ENCODE measurements at regions not wholly inside any gene's neighbourhood (a gene's known extent, or its start where the extent isn't known, plus 50 kb on each side); places are given as distances from the start of the nearest gene placed in this dataset.

- CTCF ChIA-PET = no interaction called here
- Mint-ChIP-seq H3K4me3 (no peak overlapping the region), H3K9me3 (peaks cover 7% of the 10 kb centered on the region), H3K4me1 (no peaks in the 10 kb centered on the region), H3K27ac (no peak overlapping the region), H3K27me3 (no peaks in the 10 kb centered on the region), H3K36me3 (no peaks in the 10 kb centered on the region)
- no peak for DNase-seq
Observed at GRCh38 chr5:4547547-4547946, 592.6 kb upstream of the ADAMTS16 start.

- Mint-ChIP-seq H3K27me3 (no peaks in the 10 kb centered on the region), H3K9me3 (peaks cover 5% of the 10 kb centered on the region), H3K27ac (no peak overlapping the region), H3K36me3 (no peaks in the 10 kb centered on the region), H3K4me3 (no peak overlapping the region), H3K4me1 (no peaks in the 10 kb centered on the region)
- CTCF ChIA-PET = no interaction called here
- DNase-seq = no peak
Observed at GRCh38 chr5:4548341-4548740, 591.8 kb upstream of the ADAMTS16 start.

DNA sequence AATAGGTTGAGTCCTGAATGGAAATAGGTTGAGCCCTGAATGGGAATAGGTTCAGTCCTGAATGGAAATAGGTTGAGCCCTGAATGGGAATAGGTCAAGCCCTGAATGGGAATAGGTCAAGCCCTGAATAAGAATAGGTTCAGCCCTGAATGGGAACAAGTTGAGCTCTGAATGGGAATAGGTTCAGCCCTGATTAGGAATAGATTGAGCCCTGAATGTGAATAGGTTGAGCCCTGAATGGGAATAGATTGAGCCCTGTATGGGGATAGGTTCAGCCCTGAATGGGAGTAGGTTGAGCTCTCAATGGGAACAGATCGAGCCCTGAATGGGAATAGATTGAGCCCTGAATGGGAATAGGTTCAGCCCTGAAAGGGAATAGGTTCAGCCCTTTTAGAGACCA, 590.8 kb upstream of the ADAMTS16 start:
- no peak for DNase-seq

GRCh38 chr5:4551034-4551433, 589.1 kb upstream of the ADAMTS16 start:
- Mint-ChIP-seq H3K27ac (no peak overlapping the region), H3K4me1 (no peaks in the 10 kb centered on the region), H3K36me3 (no peaks in the 10 kb centered on the region), H3K4me3 (no peak overlapping the region), H3K27me3 (no peaks in the 10 kb centered on the region), H3K9me3 (peaks cover 4% of the 10 kb centered on the region)
- no peak for DNase-seq
- CTCF ChIA-PET = no interaction called here

More for the DNA sequence above, 590.8 kb upstream of the ADAMTS16 start:
- Mint-ChIP-seq H3K27ac (no peak overlapping the region), H3K4me3 (no peak overlapping the region), H3K36me3 (no peaks in the 10 kb centered on the region), H3K4me1 (no peaks in the 10 kb centered on the region), H3K9me3 (peaks cover 3% of the 10 kb centered on the region), H3K27me3 (no peaks in the 10 kb centered on the region)
- CTCF ChIA-PET = no interaction called here

DNA sequence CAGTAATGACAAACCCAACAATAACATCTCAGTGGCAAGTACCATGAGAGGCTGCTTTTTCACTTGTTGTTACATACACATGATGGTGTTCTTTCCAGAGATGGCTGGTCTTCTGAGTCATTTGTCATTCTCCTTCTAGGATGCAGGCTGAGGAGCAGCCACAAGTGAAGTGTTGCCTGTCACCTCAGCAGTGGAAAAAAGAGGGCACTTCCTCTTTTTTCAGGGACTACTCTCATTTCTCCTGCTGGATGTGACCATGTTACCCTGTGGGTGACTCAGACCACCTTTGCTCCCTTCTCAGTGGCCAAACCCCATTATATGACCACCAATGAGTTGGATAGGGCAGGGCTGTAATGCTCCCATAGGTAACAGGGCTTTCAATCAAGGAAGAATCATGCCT, 587.0 kb upstream of the ADAMTS16 start:
- Mint-ChIP-seq H3K27ac (no peak overlapping the region), H3K4me3 (no peak overlapping the region), H3K27me3 (no peaks in the 10 kb centered on the region), H3K36me3 (no peaks in the 10 kb centered on the region), H3K4me1 (no peaks in the 10 kb centered on the region), H3K9me3 (peaks cover 4% of the 10 kb centered on the region)
- CTCF ChIA-PET = no interaction called here
- no peak for DNase-seq

- no peaks in the 10 kb centered on the region for H3K36me3 Mint-ChIP-seq
- no peak for DNase-seq
- no peak overlapping the region for H3K27ac Mint-ChIP-seq
- CTCF ChIA-PET = no interaction called here
- H3K4me3 Mint-ChIP-seq = no peak overlapping the region
- H3K9me3 Mint-ChIP-seq = peaks cover 4% of the 10 kb centered on the region
- H3K27me3 Mint-ChIP-seq = no peaks in the 10 kb centered on the region
- H3K4me1 Mint-ChIP-seq = no peaks in the 10 kb centered on the region
Observed at GRCh38 chr5:4553978-4554377, 586.2 kb upstream of the ADAMTS16 start.

- CTCF ChIA-PET = no interaction called here
- H3K36me3 Mint-ChIP-seq = no peaks in the 10 kb centered on the region
- no peak overlapping the region for H3K27ac Mint-ChIP-seq
- H3K9me3 Mint-ChIP-seq = peaks cover 4% of the 10 kb centered on the region
- H3K4me1 Mint-ChIP-seq = no peaks in the 10 kb centered on the region
- no peaks in the 10 kb centered on the region for H3K27me3 Mint-ChIP-seq
- no peak for DNase-seq
- H3K4me3 Mint-ChIP-seq = no peak overlapping the region
Observed at GRCh38 chr5:4555725-4556285, 584.3 kb upstream of the ADAMTS16 start.

DNA sequence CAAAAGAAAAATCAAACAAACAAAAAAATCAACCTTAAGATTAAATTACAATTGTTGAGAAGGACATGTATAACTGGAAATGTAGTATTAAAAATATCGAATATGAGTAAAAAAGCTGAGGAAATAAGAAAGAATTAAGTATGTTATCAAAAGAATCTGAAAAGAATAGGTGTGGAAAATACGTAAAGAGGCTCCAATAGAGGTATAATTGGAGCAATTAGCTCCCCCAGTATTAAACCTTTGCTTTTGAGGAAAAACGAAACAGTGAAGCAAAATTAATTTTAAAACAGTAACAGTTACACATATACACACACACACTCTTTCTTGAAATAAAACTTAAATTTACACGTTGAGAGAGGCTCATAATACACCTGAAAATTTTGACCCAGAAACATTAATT, 578.7 kb upstream of the ADAMTS16 start:
- DNase-seq = no peak
- CTCF ChIA-PET = no interaction called here
- H3K36me3 Mint-ChIP-seq = no peaks in the 10 kb centered on the region
- no peaks in the 10 kb centered on the region for H3K4me1 Mint-ChIP-seq
- no peak overlapping the region for H3K27ac Mint-ChIP-seq
- H3K9me3 Mint-ChIP-seq = peaks cover 2% of the 10 kb centered on the region
- no peaks in the 10 kb centered on the region for H3K27me3 Mint-ChIP-seq
- H3K4me3 Mint-ChIP-seq = no peak overlapping the region

- H3K27ac Mint-ChIP-seq = no peak overlapping the region
- no peaks in the 10 kb centered on the region for H3K4me1 Mint-ChIP-seq
- CTCF ChIA-PET = no interaction called here
- peaks cover 2% of the 10 kb centered on the region for H3K9me3 Mint-ChIP-seq
- H3K36me3 Mint-ChIP-seq = no peaks in the 10 kb centered on the region
- H3K4me3 Mint-ChIP-seq = no peak overlapping the region
- DNase-seq = no peak
- H3K27me3 Mint-ChIP-seq = no peaks in the 10 kb centered on the region
Observed at GRCh38 chr5:4563400-4563799, 576.7 kb upstream of the ADAMTS16 start.

DNA sequence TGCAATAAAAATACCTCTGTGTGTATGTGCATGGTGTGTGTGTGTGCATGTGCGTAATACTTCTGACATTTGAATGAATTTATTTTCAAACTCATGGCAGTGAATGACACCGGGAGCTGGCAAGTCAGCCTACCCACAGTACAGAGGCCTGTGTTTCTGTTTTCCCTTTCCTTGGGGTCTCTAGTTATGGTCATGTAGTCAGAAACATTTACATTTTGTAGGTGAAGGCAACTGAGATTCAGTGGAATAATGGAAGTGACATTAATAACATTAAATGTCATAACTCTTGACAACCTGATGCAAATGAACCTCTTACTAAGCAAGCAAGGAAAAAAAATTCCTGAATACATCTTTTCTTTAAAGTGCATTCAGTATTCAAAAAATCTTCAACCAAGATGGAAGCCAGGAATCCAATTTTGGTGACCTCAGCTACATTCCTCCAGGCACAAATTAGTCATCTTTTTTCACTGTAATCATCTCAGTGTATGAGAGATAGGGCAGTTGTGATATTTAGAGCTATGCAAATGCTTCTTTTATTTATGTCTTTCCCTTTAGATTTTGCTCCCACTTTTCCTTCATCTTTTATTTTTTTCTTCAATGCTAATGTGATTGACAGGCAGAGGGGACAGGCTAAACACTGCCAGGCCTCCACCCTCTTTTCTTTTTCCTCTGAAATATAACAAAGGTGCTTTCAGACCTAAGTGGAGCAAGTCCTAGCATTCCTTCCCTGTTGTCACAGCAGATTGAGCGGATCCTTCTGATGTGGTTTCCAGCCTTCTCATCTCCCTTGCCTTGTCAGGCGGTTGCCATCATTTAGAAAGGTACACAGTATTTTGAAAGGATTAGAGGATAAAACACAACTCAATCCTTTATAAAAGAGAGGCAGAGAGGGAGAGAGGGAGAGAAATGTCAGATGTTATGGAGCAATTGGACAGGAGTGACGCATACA, 569.8 kb upstream of the ADAMTS16 start:
- DNase-seq = no peak
- no peaks in the 10 kb centered on the region for H3K27me3 Mint-ChIP-seq
- peaks cover 5% of the 10 kb centered on the region for H3K9me3 Mint-ChIP-seq
- no peaks in the 10 kb centered on the region for H3K4me1 Mint-ChIP-seq
- H3K27ac Mint-ChIP-seq = no peak overlapping the region
- H3K36me3 Mint-ChIP-seq = no peaks in the 10 kb centered on the region
- no peak overlapping the region for H3K4me3 Mint-ChIP-seq
- CTCF ChIA-PET = no interaction called here

GRCh38 chr5:4571248-4571948, 568.7 kb upstream of the ADAMTS16 start:
- Mint-ChIP-seq H3K4me1 (no peaks in the 10 kb centered on the region), H3K27ac (no peak overlapping the region), H3K27me3 (no peaks in the 10 kb centered on the region), H3K4me3 (no peak overlapping the region), H3K36me3 (no peaks in the 10 kb centered on the region), H3K9me3 (peaks cover 5% of the 10 kb centered on the region)
- DNase-seq = no peak
- CTCF ChIA-PET = no interaction called here

DNA sequence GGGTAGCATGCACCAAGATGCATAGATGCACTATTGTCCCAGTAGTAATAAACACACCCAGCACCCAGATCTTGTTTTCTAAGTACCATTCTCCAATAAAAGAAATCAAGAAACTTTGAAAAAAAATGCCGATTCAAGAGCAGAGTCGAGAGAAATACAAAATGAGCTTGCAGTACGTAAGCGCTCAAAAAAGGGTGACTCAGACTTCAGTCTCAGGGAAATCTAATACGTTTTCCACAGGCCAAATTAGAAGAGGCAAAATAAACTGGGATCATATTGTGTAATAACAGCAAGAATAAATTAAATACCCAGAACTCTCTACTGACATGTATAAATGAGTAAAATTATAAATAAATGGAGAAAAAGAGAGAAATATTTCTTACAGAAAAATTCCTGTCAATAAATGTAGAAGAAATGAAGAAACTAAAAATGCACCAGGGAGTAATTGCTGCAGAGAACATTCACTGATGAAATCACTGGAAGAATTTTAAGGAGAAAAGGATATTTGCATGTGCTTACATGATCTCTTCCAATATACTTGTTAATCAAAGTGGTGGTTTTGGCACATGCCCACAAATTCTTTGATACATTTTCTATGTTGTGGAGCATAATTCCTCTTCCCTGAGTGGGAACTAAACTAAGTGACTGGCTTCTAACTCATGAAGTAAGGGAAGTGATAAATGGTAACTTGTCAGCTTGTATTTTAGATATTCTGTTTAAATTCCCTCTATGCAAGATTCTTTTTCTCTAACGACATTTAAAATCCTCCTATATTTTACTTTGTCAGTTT, 567.6 kb upstream of the ADAMTS16 start:
- Mint-ChIP-seq H3K9me3 (peaks cover 7% of the 10 kb centered on the region), H3K27me3 (no peaks in the 10 kb centered on the region), H3K4me3 (no peak overlapping the region), H3K27ac (no peak overlapping the region), H3K4me1 (no peaks in the 10 kb centered on the region), H3K36me3 (no peaks in the 10 kb centered on the region)
- no peak for DNase-seq
- CTCF ChIA-PET = no interaction called here

DNA sequence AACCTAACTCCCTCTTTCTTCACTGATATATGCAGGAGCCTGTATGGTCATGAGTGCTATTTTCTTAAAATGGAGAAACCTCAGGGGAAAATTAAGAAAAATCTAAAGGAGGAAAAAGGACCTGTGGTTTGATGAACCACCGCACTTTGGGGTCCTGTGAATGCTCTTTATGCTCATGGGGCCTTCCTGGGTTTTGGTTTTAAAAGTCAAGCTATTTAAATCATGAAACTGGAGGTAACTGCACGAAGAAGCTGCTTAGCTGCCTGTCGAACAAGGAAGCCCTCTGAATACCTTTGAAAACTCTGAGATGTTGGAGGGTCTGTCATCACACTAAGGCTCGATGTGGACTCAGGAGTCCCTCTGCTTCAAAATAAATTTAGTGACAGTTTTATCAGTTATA, 564.5 kb upstream of the ADAMTS16 start:
- no peak for DNase-seq
- no peaks in the 10 kb centered on the region for H3K36me3 Mint-ChIP-seq
- H3K27ac Mint-ChIP-seq = no peak overlapping the region
- H3K4me1 Mint-ChIP-seq = no peaks in the 10 kb centered on the region
- no peak overlapping the region for H3K4me3 Mint-ChIP-seq
- H3K9me3 Mint-ChIP-seq = peaks cover 19% of the 10 kb centered on the region
- no peaks in the 10 kb centered on the region for H3K27me3 Mint-ChIP-seq
- CTCF ChIA-PET = no interaction called here

DNA sequence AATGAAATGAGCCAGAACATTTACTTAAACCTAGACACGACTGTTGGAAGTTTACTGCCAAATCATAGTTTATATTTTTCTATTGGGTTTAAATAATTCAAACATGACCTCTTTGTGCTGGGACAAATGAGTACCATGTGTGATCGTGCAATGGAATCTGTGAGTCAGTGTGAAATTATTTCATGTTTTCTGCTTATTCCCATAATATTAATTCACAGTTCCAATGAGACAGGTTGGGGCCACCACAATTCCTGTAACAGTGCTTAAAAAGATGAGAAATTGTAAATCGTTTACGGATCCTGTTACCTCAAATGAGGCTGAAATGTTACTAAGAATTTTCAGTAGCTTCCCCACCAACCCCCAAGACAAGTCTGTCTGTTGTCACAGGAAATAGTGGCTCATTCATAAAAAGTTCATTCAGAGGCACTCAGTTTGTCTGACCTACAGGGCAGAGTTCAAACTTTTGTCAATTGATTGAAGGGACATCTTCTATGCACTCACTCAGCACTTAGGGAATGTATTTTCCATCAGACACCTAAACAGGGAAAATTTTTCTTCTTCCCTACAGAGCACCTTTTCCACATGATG, 563.9 kb upstream of the ADAMTS16 start:
- Mint-ChIP-seq H3K27ac (no peak overlapping the region), H3K4me1 (no peaks in the 10 kb centered on the region), H3K27me3 (no peaks in the 10 kb centered on the region), H3K4me3 (no peak overlapping the region), H3K9me3 (peaks cover 25% of the 10 kb centered on the region), H3K36me3 (no peaks in the 10 kb centered on the region)
- CTCF ChIA-PET = no interaction called here
- DNase-seq = no peak

All from activated naive CD4-positive, alpha-beta T cell treated with anti-CD3 and anti-CD28 coated beads, Interleukin-2, amount 10 ng/mL, durations not matched to agents 7 days and 5 days (primary cell).